GM18505 (cell line): ENCODE measurements at regions not wholly inside any gene's neighbourhood (a gene's known extent, or its start where the extent isn't known, plus 50 kb on each side); places are given as distances from the start of the nearest gene placed in this dataset.

Experiments
- ATAC-seq: cut with Tn5 transposase; IDR thresholded peaks from one replicate; pipeline ENCODE4 v1.9.1; 2021; ENCODE audit not compliant: unreplicated experiment
- POLR2A ChIP-seq: IDR thresholded peaks from 4 replicates; pipeline ENCODE4 v1.6.1; 2011; ENCODE audit warnings: borderline replicate concordance; ENCODE audit not compliant: insufficient read depth, insufficient read length; ENCODE audit errors: extremely low read depth

GRCh38 chr18:51946946-51947345, 393.1 kb upstream of the DCC start:
- no peak for ATAC-seq
- TF ChIP-seq POLR2A = no peak

GRCh38 chr18:51952844-51953243, 387.2 kb upstream of the DCC start:
- no peak for TF ChIP-seq POLR2A
- ATAC-seq = no peak

DNA sequence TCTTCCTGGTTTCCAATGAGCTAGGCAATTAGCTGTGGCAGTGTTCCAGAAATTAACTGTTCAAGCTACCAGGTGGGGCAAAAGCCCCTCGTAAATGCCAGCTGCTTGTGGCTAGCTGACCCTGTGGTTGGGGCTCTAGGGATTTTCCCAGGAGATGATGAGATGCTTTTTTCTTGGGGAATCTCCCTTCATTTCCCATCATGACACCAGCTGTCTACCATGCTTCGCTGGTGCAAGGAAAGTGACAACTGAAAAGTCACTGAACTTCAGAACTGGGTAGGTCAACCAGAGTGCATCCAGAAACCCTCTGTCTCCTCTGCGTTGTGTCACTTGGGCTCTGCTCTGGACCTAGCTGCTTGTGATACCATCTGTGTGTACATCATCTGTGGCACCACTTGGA, 386.5 kb upstream of the DCC start:
- peak; percentile 69 for ATAC-seq
- no peak for TF ChIP-seq POLR2A

DNA sequence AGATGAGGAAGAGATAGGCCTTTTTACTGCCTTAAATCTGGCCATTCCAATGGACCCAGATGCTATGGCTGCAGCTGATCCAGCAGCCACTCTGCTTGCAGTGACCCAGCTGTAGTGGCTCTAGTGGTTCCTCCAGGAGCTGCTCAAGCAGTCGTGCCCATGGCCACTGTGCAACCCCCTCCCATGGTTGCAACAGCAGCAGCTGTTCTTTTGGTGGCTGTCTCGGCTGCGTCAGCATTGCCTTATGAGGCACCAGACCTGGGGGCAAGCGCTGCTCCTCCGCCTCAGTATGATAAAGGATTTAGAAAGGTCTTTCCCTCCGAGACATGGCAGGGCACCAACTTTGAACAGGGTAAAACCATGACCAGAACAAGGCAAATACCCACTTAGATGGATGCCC, 384.9 kb upstream of the DCC start:
- no peak for ATAC-seq
- no peak for TF ChIP-seq POLR2A

DNA sequence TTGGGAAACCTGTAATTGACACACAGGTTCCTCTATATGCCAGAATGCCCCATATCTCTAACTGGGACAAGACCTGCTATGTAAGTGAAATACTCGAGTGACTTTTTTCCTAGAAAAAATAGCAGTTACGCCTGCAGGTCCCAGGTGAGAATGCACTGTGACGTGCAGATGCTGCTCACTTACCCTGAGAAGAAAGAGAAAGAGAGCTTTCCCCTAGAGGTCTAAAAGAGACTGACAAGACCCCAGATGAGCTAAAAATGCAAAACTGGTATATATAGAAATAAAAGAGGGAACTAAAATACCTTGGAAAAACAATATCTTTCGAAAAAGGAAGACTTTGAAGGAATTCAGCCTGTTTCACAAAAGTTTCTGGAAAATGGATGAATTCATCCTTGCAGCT, 383.0 kb upstream of the DCC start:
- TF ChIP-seq POLR2A = no peak
- ATAC-seq = no peak

DNA sequence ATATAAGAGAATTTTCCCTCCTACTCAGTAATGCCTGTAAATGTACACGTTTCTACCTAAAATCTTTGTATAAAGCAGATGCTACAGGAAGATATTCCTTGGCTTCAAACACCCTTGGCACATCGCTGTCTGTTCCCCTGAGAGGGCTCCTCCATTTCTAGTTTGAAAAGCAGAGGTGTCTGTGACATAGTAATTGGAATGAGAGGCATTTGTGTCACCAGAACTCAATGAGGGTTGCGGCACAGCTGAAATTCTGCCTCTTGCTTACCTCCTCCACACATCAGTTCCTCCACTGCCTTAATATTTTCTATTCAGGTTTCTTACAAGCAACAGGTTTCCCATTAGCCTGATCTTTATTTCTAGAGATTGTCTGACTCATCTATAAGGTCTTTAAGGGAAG, 359.9 kb upstream of the DCC start:
- TF ChIP-seq POLR2A = no peak
- ATAC-seq = no peak

GRCh38 chr18:51988277-51988676, 351.7 kb upstream of the DCC start:
- no peak for ATAC-seq

DNA sequence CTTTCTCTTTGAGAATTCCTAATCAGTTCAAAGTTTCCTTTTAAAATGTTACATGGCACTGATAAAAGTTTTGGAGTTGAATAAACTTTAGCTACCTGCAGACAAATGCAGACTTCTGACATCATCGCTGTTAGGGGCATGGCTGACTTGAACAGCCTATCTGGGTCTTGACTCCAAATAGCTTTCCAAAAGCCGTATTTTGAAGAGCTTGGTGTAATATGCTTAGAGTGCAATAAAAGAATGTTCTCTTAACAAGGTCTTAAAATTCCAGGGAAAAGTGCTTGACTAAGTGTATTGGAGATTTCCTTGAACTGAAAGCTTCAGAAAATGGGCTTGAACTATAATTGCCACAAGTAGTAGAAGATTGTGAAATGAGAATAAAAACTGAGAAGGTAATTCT, 342.9 kb upstream of the DCC start:
- no peak for ATAC-seq
- TF ChIP-seq POLR2A = no peak

More at GRCh38 chr18:51988277-51988676, 351.7 kb upstream of the DCC start:
- TF ChIP-seq POLR2A = no peak

DNA sequence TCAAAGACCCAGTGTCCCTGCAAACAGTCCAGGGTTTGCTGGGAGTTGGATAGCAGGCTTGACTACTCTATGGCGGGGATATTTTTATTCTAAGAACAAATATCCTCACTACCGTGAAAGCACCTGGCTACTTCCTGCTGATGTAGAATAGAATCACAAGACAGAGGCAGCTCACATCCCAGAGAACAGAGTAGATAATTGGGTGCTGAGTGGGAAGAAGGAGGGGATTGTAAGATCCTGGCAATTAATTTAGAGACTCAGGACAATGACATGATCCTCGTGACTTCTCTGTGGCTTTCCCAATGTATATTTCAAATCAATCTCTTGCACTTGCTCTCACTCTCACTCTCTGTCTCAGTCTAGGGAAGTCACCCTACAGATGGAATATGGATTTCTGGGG, 341.9 kb upstream of the DCC start:
- TF ChIP-seq POLR2A = no peak
- no peak for ATAC-seq

- TF ChIP-seq POLR2A = no peak
- ATAC-seq = no peak
Measured at GRCh38 chr18:51998711-51999110, 341.3 kb upstream of the DCC start.

DNA sequence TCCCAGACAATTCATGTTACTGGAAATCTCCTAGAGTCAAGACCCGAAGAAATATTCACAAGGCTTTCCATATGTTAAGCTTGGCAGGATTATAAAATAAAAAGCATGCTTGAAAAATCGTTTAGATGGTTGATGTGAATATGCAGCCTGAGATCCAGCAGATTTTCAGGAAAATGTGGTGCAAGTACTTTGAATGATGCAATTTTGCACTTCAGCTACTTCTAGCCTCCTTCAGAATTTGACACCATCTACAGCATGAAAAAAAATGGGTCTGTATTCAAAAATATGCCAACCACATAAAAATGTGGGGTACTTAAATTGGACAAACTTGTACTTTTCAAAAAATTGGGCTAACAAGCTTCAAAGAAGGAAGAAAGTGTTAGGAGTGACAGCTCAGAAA, 340.6 kb upstream of the DCC start:
- TF ChIP-seq POLR2A = no peak
- ATAC-seq = no peak

DNA sequence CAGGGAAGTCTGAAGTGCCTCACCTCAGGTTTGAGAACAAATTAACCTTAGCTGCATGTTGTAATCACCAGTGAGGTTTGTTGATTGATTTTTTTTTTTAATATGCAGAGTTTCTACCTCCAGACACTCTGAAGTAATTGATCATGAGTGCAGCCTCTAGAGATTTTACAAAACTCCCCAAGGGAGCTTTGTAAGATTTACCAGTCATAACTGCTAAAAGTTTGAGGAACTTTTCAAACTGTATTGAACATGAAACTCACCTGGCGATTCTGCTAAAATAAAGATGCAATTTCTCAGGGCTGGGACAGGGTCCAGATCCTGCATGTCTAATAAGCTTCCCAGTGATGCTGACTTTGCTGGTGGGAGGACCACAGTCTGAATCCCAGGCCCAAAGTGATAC, 339.6 kb upstream of the DCC start:
- no peak for TF ChIP-seq POLR2A
- ATAC-seq = no peak

- TF ChIP-seq POLR2A = no peak
- ATAC-seq = no peak
Measured at GRCh38 chr18:52001106-52001505, 338.9 kb upstream of the DCC start.

DNA sequence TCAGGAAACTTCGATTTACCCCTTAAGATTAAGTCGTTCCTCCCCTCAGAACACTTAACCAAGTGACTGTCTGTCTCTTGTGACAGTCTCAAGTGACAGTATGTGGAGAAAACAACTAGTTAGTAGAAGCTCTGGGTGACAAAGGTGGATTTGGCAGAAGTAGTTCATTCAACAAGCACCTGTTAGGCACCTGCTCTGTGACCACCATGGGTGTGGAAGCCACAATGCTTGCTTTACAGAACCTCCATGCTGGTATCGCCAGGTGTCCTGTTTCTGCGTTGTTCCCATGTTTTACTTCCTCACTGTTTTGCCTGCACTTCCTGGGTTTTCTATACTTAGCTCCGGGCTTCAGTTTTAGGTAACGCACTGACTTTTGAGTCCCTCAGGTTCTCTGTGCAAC, 337.4 kb upstream of the DCC start:
- no peak for TF ChIP-seq POLR2A
- no peak for ATAC-seq

DNA sequence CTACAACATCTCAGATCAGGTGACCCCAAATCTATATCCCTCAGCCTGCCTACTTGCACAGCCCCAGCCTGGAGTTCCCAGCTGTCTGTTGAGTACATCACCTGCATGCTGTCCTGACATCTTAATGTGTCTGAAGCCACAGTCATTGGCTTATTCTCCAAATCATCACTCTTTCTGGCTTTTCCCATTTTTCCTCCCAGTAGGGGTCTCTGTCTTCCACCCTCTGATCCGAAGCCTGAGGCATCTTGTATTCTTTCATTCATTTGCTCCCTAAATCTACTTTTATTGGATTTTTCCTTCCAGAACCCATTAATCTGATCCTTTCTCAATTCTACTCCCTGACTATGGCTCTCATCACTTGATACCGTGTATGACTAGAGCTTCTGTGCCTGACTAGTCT, 332.9 kb upstream of the DCC start:
- no peak for TF ChIP-seq POLR2A
- ATAC-seq = no peak
